GM06990 (cell line): ENCODE measurements at regions not wholly inside any gene's neighbourhood (a gene's known extent, or its start where the extent isn't known, plus 50 kb on each side); places are given as distances from the start of the nearest gene placed in this dataset.
"Not testable (repeated sequence)": the region's sequence is repeated elsewhere in the genome, so short reads cannot be mapped to it uniquely, and the experiment has no call there.

Experiments used
- DNase-seq: peaks from one replicate; pipeline ENCODE4 v3.0.0-alpha.2; 2011; ENCODE audit not compliant: insufficient read length; ENCODE audit errors: extremely low read depth
- H3K27me3 ChIP-seq: replicated peaks from 2 replicates; pipeline ENCODE4 v1.6.0; 2011; ENCODE audit warnings: low read length; ENCODE audit not compliant: control insufficient read depth, insufficient read depth
- H3K36me3 ChIP-seq: 2 replicates; pipeline ENCODE4 v1.5.1; 2011; ENCODE audit warnings: low read length; ENCODE audit not compliant: control insufficient read depth, insufficient read depth
- H3K4me3 ChIP-seq: replicated peaks from 2 replicates; pipeline ENCODE4 v1.5.1; 2011; ENCODE audit warnings: low read depth, mild to moderate bottlenecking, control low read depth, low read length
- TF ChIP-seq, protein P1 (sequence below): IDR thresholded peaks from 2 replicates; pipeline ENCODE4 v1.5.1; 2011; ENCODE audit warnings: low read length, control low read depth, mild to moderate bottlenecking, inconsistent platforms; ENCODE audit not compliant: insufficient read depth, poor library complexity, severe bottlenecking

DNA sequence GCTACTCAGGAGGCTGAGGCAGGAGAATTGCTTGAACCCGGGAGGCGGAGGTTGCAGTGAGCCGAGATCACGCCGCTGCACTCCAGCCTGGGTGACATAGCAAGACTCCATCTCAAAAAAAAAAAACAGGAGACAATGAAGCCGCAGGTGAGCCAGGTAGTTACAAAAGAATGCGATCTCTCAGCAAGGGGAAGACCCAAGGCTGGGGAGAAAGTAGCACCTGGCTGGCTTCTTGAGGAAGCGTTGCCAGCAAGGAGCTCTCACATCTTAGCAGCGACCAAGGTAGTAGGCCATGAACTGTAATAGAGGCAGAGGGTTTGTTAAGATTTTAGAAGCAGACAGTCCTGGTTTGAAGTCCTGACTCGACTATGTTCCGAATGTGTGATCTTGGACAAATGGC lies 175.0 kb downstream of the AIPL1 start:
- peaks cover 1% of the 10 kb centered on the region; the same call in 1 of the 2 replicates for H3K27me3 ChIP-seq
- TF ChIP-seq, protein P1, sequence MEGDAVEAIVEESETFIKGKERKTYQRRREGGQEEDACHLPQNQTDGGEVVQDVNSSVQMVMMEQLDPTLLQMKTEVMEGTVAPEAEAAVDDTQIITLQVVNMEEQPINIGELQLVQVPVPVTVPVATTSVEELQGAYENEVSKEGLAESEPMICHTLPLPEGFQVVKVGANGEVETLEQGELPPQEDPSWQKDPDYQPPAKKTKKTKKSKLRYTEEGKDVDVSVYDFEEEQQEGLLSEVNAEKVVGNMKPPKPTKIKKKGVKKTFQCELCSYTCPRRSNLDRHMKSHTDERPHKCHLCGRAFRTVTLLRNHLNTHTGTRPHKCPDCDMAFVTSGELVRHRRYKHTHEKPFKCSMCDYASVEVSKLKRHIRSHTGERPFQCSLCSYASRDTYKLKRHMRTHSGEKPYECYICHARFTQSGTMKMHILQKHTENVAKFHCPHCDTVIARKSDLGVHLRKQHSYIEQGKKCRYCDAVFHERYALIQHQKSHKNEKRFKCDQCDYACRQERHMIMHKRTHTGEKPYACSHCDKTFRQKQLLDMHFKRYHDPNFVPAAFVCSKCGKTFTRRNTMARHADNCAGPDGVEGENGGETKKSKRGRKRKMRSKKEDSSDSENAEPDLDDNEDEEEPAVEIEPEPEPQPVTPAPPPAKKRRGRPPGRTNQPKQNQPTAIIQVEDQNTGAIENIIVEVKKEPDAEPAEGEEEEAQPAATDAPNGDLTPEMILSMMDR = no peak
- no peak for DNase-seq
- H3K4me3 ChIP-seq = no peak overlapping the region
- no peaks in the 10 kb centered on the region for H3K36me3 ChIP-seq

DNA sequence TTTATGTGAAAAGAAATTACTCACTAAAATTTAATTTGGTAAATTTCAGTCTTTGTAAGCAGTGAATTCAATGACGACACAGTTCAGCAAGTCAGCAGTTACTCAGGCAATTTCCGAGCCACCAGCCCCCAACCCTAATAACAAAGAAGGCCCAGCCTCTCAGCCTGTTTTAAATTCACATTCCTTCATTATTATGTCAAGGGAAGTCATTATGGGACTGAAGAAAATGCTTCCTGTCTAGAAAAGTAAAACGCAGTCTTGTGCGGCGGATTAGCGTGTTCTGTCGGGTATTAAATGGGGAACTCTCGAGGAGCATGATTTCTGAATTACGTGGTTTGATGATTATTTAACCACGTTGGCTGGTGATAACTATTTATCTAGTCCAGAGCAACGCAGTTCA lies 177.6 kb downstream of the AIPL1 start:
- Histone ChIP-seq H3K4me3 (no peak overlapping the region), H3K27me3 (peaks cover 1% of the 10 kb centered on the region; the same call in 1 of the 2 replicates), H3K36me3 (no peaks in the 10 kb centered on the region)
- DNase-seq = no peak
- TF ChIP-seq, protein P1 = no peak

GRCh38 chr17:6255322-6255721 lies 179.6 kb downstream of the AIPL1 start:
- Histone ChIP-seq H3K36me3 (no peaks in the 10 kb centered on the region), H3K4me3 (no peak overlapping the region), H3K27me3 (peaks cover 1% of the 10 kb centered on the region; the same call in 1 of the 2 replicates)
- TF ChIP-seq, protein P1 = no peak
- no peak for DNase-seq

DNA sequence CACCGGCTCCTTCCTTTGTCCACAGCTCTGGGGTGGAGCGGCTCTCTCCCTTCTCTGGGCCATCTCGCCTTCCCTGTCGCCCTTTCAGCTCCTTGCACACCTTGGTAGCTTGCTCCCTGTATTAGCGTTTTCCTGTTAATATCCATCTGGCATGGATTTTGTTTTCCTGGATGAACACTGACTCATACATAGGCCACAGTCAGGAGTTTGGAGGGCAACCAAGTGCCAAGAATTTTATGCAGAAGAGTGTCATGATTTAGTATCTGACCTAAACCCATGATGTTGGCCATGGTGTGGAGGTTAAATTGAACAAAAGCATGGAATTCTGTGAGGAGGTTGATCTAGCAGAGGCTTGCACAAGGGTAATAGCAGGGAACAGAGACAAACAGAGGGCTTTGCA lies 180.9 kb downstream of the AIPL1 start:
- no peaks in the 10 kb centered on the region for H3K36me3 ChIP-seq
- no peaks in the 10 kb centered on the region for H3K27me3 ChIP-seq
- TF ChIP-seq, protein P1 = no peak
- H3K4me3 ChIP-seq = no peak overlapping the region
- no peak for DNase-seq

GRCh38 chr17:6251640-6252039 lies 181.5 kb downstream of the WSCD1 start:
- not testable (repeated sequence) for H3K36me3 ChIP-seq, H3K27me3 ChIP-seq, DNase-seq

DNA sequence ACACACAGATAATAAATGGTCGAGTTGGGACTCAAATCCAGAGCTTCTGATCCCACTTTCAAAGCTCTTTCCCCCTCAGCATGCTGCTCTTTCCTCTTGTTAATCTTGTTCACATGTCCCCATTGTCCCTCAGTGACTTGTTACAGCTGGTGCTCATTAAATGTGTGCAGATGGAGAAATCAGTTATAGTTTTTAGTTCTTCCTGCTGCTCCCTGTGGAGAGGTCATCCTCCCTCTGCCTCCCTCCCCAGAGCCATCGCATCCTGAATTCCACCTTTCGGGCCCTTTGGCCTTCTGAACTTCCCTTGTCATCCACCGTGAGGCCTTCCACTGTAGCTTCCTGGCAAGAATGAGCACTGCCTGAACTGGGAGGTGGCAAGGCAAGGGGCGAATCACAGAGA lies 179.6 kb downstream of the WSCD1 start:
- no peak for DNase-seq
- Histone ChIP-seq H3K27me3 (no peaks in the 10 kb centered on the region), H3K4me3 (no peak overlapping the region), H3K36me3 (no peaks in the 10 kb centered on the region)
- TF ChIP-seq, protein P1 = no peak

More at GRCh38 chr17:6251640-6252039, 181.5 kb downstream of the WSCD1 start:
- not testable (repeated sequence) for H3K4me3 ChIP-seq
